ENCODE measurements at regions not wholly inside any gene's neighbourhood (a gene's known extent, or its start where the extent isn't known, plus 50 kb on each side); places are given as distances from the start of the nearest gene placed in this dataset.

DNA sequence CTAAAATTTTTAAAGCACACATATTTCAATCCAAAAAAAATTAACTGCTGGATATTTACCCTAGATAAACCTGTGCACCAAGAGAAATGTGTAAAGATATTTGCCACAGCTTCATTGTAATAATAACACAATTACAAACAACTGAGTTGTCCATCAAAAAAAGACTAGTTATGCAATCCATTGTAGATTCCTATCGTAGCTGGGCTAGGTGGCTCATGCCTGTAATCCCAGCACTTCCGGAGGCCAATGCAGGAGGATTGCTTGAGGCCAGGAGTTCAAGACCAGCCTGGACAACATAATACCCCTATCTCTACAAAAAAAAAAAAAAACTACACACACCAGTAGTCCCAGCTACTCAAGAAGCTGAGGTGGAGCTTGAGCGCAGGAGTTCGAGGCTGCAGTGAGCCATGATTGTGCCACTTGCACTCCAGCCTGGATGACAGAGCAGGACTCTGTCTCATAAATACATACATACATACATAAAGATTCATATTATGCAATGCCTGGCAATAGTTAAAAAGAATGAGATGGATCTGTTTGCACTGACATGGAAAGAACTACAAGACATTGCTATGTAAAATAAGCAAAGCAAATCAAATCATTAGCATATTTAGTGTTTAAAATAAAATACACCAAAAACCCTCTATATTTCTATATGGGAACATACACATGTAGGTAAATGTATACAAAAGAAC, 56.5 kb upstream of the CCDC28A start:
- no peak for DNase-seq

DNA sequence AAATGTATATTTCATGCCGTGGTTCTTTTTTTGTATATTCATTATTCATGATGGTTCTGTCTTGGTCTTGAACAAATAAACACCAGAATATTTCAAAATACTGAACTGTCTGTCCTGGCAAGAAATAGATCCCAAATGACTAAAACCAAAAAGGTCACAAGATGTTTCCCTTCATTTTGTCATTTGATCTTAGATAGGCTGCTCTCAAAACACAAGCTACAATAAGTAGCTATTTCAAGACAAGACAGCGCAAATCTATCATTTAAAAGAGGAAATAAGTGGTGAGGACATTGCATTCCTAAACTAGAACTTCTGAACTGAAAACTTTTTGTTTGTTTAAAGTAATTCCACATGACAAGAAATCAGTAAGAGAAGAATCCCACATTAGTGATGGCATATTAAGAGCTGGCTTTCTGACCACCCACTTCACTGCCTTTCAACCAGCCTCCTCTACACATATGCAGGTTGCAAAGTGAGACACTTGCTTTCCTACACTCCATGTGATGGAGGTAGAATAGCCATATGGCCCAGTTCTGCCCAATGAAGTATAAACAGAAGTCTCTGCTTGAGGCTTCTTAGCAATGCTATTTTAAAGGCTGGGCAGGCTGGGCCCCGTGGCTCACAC, 54.4 kb upstream of the CCDC28A start:
- DNase-seq = no peak

DNA sequence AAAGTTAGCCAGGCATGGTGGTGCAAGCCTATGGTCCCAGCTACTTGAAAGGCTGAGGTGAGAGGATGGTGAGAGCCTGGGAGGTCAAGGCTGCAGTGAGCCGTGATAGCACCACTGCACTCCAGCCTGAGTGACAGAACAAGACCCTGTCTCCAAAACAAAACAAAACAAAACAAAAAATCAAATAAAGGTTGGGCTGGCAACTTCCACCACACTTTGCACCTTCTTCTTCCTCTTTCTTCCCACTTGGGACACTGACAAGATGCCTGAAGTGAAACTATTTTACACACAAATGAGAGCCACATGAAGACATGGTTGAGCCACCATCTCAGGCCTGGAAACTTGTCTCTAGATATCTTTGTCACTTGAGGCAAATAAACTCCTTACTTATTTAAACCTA, 53.8 kb upstream of the CCDC28A start:
- no peak for DNase-seq

DNA sequence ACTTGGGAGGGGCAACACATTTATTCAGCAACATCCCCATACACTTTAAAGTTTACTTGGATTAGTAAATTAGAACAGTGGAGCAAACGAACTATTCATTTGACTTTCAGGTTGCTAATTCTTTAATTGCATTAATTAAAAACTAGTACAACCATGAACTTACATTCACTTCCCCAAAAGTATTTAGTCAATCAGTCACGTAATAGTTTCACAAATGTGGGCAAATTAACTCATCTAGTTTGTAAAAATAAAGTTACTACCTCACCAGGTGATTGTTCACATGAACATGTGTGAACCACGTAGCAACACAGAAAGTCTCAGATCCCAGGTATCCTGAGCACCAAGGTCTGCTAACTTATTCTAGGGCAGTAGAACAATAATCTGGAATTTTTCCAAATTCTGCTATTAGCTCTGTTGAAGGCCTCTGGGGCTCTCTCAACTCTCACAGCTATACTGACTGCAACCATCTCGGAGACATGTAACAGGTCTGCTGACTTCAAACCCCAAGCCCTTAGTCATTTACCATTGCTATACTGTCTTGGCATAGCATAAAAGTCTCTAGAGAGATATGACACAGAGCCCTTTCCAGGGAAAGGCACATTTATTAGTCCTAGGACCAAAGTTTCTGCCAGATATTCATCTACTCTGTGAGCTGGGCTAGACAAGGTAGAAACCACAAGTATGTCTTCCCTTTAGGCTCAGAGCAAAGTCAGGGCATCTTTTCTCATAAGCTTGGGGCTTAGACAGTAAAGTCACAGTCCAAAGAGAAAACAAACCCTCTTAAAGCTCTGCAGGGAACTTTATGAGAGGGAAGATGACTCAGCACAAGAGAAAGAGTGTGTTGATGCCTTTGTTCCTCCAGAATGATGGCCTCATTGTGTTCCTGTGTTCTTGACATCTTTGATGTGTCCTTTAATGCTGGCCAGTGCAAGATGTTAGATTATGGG, 50.9 kb upstream of the CCDC28A start:
- DNase-seq = no peak
